Embryonic facial prominence (tissue), 1 donor: ENCODE measurements at regions not wholly inside any gene's neighbourhood (a gene's known extent, or its start where the extent isn't known, plus 50 kb on each side); places are given as distances from the start of the nearest gene placed in this dataset.

ENCODE experiments used
- DNase-seq: peaks from one replicate; pipeline ENCODE4 v3.0.0-alpha.2; 2016; ENCODE audit errors: extremely low spot score

DNA sequence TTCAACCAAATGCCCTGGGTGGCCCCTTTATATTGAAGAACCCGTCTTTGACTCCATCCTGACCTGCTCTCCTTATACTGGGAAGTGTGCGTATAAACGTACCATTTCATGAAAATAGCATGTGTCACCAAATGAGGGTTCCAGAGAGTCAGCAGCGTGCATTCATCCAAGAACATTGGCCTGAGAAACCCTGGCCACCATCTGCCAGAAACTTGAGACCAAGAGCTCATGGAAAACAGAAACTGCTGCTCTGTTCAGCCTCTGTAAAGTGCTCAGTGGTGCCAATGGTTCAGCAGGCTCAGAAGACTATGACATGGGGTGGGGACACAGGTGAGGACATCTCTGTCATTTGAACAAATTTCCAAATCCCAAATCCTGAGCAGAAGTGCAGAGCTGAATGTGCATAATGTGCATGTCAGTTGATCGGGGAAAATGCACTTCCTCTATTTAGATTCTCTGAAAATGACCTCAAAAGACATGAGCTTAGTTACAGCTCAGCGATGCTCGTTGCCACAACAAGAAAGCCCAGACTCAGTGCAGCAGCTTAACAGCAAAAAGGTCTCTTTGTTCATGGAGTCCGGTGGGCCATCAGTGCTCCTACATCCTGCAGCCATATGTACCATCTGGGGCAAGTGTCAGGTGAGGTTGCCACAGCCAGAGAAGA lies 176.1 kb downstream of the ATPSCKMT start:
- no peak for DNase-seq

DNA sequence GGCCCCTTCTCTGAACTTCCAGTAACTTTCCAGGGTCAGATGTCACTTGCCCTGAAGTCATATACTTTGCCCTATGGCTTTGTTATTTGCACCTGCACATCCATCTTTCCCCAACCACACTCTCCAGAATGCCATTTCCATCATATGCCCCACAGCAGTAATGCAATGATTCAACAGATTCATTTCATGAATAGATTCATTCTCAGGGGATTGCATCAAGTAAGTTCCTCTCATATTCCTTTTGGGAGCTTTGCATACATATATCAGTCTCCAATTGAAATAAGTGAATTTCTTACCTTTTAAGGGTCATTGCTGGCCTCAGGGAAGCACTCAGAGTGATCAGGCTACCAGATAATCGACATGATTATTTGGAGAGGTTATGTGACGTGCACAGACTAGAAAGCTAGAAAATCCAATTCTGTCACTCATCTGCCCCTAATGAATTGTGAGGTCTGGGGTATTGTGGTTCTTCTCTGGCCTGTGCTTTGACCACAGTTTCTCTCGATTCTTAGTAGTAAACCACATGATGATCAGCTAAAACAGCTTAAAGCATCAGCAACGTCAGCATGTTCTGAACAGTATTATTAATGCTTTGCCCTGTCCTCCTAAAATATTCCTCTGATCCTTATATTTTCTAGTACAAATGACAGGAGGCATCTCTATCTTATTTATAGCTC lies 179.9 kb downstream of the ATPSCKMT start:
- DNase-seq, result no peak

DNA sequence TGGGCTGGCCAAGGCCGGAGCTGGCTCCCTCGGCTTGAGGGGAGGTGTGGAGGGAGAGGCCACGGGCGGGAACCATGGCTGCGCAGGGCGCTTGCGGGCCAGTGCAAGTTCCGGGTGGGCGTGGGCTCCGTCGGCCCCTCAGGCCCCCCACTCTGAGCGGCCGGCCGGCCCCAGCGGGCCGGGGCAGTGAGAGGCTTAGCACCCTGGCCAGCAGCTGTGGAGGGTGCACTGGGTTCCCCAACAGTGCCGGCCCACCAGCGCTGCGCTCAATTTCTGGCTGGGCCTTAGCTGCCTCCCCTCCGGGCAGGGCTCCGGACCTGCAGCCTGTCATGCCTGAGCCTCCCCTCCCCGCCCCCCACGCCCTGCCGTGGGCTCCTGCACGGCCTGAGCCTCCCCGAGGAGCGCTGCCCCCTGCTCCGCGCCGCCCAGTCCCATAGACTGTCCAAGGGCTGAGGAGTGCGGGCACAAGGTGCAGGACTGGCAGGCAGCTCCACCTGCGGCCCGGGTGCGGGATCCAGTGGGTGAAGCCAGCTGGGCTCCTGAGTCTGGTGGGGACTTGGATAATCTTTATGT lies 184.2 kb downstream of the ATPSCKMT start:
- DNase-seq, result no peak

DNA sequence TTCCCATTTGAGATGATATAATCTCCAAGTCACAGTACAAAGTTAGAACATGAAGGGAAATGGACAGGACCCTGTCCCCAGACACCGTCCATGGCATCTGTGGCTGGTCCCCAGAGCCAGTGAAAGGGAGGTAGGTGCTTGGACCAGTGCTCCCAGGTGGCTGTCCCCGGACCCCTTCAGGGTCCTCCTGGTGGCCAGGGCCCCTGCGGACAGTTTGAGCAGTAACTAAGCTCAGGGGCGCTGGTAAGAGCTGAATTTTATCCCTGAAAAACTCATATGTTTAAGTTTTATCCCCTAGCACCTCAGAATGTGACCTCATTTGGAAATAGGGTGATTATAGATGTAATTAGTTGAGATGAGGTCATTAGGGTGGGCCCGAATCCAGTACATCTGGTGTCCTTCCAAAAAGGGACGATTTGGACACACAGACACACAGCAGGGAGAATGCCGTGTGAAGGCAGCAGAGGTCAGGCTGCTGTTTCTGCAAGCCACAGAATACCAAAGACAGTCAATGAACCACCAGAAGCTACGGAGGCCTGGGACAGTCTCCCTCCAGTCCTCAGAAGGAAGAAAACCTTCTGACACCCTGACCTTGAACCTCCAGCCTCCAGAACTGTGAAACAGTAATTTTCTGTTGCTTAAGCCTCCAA lies 185.0 kb downstream of the ATPSCKMT start:
- DNase-seq, result no peak

DNA sequence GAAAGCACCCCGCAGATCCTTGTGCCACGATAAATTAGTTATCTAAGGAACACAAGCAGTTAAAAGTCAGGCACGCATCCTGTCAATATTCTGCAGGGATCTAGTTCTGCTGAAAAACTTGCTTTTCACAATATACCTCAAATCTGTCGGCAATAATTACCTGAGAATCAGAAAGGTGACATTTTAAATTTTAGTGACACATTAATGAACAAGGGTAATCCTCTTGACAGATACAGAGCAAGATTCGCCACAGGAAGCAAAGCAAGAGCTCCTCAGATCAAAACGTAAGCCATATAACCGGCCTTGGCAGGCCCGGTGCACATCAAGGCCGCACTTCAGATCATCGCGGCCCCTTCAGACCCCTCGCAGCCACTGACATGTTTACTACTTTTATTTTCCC lies 185.7 kb downstream of the ATPSCKMT start:
- no peak for DNase-seq

DNA sequence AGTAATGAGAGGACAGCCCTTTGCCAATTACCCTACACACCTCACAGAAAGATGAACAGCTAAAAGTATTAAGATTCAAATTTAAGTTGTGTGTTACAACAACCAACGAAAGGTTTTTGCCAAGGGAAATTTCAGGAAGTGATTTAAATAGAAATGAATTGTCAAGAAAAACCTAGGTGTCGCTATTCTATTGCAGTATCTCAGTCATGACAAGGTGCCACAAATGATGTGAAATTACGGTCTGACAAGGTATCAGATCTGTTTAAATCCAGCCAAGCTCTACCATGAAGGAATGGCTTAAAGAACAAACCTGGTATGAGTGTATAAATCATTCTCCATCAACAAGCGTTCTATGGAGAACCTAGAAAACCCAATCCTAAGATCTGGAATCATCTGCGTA lies 189.7 kb downstream of the ATPSCKMT start:
- no peak for DNase-seq

DNA sequence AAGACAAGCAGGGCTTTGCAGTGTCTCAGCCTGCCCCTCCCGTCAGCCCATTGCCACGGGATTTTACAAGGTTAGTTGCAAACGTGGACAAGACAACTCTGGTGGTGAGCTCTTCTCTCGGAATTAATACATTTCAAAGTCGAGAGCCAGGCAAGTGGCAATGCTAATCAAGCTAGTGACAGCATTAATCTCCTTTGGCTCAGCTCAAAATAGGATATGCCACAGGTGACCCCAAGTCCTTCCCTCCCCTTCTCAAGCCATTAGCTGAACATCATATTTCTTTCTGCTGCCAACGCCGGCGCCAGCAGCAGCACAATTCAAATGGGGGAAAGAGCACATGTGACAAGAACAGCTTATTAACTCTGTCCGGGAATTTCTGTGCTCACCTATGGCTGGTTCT lies 190.1 kb downstream of the ATPSCKMT start:
- DNase-seq, result no peak

DNA sequence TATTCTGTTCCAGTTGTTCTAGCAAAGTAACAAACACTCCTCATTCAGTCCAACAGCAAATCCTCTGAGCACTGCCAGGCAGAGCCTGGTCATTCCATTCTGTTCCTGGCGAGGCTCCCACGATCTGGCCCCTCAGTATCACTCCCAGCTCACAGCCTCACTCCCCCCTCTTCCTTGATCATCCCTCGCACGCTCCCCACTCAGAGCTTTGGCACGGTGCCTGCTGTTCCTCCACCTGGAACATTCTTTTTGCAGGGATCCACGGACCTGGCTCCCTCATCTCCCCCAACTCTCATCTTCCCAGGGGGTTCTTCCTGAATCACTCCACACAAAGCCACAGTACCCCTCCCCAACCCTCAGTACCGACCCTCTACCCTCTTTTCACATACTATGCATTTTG lies 192.3 kb downstream of the ATPSCKMT start:
- DNase-seq, result no peak

DNA sequence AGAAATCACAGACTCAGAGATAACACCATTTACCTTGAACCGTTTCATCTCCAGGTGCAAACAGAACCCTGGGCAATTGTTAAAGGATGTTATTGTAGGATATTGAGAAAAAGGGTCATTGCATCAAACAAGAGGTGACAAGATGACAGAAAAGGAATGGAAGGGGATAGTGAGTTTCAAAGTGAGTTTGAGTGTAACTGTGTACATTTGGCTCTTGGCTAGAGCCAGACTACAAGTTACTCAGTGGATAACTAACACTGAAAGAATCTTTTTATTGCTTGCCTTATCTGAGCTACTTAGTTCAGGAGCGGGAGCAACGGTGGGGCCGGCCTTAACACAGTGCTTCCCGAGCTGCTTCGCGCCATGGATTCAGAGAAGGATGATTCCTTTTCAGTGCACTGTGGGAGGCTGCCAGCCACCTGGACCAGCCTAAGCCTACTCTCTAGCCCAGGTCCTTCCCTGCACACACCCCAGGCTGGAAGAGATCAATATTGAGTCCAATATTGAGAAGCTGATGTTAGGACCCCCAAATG lies 193.4 kb downstream of the ATPSCKMT start:
- DNase-seq, result no peak

DNA sequence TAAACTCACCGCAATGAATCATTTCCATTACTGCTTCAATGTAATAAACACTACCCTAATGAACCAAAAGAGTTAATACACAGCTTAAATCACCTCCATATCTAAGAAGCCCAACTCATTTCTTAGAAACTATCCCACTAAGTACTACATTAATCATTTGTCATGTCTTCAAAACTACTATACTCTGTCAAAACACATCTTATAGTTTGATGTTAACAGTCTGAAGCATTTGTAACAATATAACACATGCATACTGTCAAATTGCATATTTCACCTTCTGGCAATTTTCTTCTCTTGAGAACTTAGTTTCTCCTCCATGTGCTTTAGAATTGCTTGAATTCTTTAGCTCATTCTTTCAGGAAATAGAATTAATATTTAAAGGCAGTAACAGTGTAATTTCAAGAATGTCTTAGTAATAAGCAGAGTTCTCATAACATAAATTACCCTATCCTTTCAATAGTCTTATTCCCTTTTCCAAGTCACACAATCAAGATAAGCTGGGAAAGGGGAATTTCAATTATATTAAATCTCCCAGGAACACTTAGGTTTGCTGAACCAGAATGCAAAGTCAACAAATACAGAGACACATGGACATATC lies 199.7 kb downstream of the ATPSCKMT start:
- no peak for DNase-seq

DNA sequence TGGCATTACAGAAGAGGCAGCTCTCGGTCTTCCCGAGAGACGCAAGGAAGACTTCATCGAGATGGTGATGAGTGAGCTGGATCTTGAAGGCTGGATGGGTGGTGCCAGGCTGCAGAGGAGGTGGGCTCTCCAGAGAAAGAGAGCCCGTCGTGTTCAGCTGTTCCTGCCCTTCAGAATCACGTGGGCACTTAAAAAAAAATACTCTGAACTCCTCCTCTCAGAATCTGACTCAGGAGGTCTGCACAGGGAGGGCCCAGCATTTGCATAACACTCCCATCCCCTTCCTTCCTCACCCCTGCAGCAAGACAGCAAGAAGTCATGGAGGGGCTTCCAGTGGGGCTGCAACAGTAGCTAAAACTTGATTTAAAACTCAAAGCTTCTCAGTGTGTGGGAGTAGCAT lies 203.0 kb downstream of the ATPSCKMT start:
- DNase-seq, result no peak

DNA sequence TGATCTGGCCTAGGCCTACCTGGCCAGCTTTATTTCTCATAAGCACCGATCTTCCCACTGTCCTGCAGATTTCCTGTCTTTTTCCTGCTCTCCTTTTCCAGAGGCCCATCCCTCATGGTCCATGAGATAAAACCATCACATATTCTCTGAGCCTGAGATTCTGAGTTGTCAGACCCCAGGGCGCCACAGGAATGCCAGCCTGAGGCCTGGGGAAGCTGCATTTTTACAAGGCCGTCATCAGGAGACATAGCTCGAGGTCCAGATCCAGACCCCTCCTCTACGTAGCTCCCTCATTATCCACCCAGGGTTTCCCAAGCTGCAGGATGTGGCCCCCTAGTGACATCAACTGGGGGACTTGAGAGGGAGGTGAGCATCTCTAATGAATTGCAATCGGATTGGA lies 204.3 kb downstream of the ATPSCKMT start:
- no peak for DNase-seq

DNA sequence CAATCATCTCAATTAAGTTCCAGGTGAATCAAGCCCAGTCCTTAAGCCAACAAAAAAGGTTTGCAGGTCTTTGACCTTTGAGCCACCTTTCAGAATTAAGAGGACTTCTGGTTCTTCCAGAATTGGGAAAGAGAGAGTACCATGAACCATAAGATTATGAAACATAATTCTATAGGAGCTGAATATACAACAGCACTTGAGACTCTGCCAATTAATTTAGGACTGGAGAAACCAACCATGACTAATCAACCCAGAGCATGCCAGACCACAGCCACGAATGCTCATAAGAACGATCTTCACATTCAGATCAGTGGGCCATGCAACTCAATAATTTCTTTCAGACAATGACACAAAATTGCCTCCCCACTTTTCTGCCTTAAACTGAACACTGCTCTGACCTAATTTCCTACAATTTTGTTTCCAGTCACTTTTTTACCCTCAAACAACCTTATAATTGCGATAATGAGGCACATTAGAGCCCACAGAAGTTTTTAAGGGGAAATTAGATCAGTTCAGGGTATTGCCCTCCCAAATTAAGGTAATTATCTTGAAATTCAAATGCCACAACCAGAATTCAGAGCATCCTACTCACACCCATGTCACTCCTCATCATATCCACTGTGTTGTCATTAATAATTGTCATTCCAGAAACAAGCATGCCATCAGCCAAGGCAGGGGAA lies 213.4 kb downstream of the ATPSCKMT start:
- no peak for DNase-seq

DNA sequence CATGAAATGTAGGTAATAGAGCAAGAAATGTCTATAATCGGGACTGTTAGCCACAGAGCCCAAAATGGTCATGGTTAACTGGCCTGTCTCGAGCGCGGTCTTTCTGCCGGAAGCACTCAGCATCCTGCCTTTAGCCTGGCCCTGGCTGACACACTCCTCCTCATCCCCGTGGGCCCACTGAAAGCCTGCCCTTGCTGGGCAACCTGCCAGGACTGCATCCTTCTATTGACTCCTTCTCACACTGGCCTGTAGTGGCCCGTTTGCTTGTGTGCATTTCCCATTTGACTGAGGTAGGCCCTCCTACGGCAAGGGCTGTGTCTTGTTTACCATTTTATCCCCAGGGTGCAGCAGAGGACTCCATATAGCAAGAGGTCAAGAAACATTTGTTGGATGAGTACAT lies 215.7 kb downstream of the ATPSCKMT start:
- DNase-seq, result no peak

DNA sequence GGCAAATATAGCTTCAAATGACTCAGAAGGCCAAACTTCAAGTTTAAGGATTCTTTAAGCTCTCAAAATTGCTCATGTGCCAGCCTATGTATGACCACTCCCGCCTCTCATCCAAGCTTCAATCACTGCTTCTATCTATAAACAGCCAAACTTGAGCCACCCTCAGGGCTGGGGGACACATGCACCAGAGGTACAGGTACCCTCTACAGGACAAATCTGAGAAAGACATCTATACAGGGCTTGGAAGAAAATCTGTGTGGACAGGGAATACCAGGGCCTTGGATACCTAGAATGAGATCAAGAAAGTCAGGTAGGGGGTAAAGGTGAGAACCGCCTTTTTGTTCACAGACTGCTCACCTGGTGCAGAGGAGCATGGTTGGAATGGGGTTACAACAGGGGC lies 217.9 kb downstream of the ATPSCKMT start:
- DNase-seq, result no peak

DNA sequence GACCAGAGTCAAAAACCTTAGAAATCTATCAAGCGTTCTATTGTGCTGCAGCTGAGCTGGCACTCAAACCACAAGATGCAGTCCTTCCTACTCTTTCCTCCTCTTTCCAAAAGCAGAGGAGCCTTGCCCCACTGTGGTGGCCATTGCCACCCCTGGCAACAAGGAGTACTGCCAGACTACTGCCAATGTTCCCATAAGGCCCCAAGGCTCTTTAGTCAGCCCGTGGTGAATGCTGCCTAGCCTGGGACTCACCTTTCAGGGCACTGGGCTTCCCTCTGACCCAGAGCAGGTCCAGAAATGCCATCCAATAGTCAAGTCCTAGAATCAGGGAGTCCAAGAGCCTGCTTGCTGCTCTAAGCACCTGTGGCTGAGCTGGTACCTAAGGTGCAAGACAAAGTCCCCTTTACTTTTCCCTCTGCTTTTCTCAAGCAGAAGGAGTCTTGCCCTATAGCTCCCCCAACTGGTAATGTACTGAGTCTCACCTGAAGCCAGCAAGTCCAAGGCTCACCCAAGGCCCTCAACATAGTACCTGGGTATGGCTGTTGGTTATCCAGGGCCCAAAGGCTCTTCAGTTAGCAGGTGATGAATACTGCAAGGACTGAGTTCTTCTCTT lies 219.4 kb downstream of the ATPSCKMT start:
- DNase-seq, result no peak

DNA sequence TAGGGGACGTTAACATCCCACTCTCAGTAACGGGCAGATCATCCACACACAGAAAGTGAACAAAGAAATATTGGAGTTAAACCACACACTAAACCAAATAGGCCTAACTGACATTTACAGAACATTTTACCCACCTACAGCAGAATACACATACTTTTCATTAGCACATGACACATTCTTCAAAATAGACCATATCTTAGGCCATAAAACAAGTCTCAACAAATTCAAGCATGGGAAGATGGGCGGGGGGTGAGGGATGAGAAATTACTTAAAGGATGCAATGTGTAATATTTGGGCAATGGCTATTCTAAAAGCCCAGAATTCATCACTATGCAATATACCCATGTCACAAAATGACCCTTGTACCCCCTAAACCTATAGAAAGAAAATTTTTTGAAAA lies 226.2 kb downstream of the ATPSCKMT start:
- DNase-seq, result no peak

DNA sequence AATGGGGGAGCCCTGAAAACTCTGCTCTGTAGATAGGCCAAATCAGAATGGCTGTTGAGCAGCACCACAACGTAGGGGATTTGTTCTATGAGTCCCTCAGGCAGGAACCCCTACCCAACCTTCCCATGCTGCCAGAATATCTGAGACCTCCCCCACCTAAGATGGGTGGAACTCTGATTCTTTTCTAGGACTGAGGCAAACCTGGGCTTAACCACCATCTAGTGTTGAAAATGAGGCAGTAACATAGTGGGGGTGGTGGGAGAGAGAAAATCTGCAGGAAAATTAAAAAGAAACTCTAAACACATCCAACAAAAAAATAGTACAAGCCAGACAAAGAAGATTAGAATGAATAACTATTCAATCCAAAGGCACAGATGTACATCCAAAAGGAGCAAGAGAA lies 228.4 kb downstream of the ATPSCKMT start:
- no peak for DNase-seq

DNA sequence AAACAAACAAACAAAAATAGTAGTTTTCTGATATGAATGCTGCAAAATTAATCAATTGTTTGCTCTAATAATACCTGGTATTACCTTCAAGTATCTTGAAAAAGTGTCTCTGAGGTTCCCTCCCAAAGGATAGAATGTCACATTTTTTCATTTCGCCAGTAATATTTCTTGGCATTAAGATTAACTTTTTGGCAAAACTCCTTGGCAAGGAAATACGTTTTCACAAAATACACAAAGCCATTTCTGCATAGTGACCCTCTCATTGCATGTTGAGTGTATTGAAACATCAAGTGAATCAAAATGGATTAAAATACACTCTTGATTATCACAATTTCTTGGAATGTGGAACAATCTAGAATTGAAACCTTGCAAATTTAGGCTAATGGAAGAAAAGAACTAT lies 230.5 kb downstream of the ATPSCKMT start:
- DNase-seq, result no peak

DNA sequence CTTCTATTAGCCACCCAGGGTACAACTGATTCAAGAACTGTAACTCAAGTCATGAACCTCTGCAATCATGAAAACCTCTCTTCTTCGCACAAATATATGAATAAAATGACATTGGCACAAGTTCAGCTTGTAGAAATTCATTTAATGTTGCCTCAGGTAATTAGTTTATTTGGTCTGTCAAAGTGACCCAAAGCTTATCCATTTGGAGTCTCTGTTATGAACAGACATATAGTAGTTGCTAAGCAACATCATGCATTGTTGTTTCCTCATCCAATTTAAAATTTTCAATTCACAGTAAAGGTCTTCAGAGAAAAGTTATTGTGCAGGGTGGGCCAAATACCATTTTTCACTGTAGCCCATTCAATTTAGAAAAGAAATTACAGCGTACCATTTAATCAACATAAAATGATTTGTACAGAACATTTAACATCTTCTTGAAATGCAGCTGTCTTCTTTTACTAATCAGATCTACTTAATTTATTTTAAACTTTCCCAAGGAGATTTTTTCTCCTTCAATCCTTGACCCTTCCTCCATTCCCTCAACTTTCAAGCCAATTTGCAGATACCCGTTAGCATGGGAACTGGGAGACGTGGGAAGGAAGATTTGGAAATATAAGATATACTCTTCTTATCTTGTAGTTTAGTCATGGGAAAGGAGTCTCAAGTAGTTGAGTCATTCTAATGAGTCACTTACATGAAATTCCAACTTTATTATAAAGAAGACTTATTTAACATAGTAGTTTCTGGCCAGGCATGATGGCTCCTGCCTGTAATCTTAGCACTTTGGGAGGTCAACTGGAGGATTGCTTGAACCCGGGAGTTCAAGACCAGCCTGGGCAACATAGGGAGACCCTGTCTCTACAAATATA lies 231.3 kb downstream of the ATPSCKMT start:
- DNase-seq, result no peak
